Gastrocnemius medialis (tissue), 4 donors: ENCODE measurements at regions not wholly inside any gene's neighbourhood (a gene's known extent, or its start where the extent isn't known, plus 50 kb on each side); places are given as distances from the start of the nearest gene placed in this dataset.

Experiments used
- CTCF ChIP-seq, 5 experiments: fragments of 450-650 bp in 3 of 5; fragments of 200-600 bp in 2 of 5; sonication (generic) in 2 of 5; IDR thresholded peaks in 4 of 5; conservative IDR thresholded peaks in 1 of 5; 1 replicate in 4 of 5; 2 replicates in 1 of 5; pipeline ENCODE4 v1.5.1; 2016 to 2019; ENCODE audit warnings: antibody characterized with exemption in 5 of 5, mild to moderate bottlenecking in 3 of 5, moderate library complexity in 3 of 5
- POLR2A ChIP-seq, 2 donors: fragments of 450-650 bp; IDR thresholded peaks; one replicate each; pipeline ENCODE4 v1.6.1; 2017; ENCODE audit warnings: antibody characterized with exemption in 2 of 2, mild to moderate bottlenecking in 2 of 2, moderate library complexity in 2 of 2

GRCh38 chr2:208607694-208608093, 201.1 kb downstream of the PTH2R start:
- no peak for TF ChIP-seq CTCF (IDR thresholded peaks at IDR 0.05 in 4 of 5, conservative IDR thresholded peaks at IDR 0.05 in 1 of 5)
- TF ChIP-seq POLR2A (IDR thresholded peaks at IDR 0.05) = no peak
